Neuronal stem cell (in vitro differentiated cells): ENCODE measurements at regions not wholly inside any gene's neighbourhood (a gene's known extent, or its start where the extent isn't known, plus 50 kb on each side); places are given as distances from the start of the nearest gene placed in this dataset.
"Not testable (repeated sequence)": the region's sequence is repeated elsewhere in the genome, so short reads cannot be mapped to it uniquely, and the experiment has no call there.

ENCODE experiments used
- DNase-seq: peaks from one replicate; pipeline ENCODE4 v3.0.0-alpha.2; 2013; ENCODE audit warnings: low spot score
- H2AFZ ChIP-seq: one replicate; pipeline ENCODE4 v1.6.1; 2013; ENCODE audit warnings: mild to moderate bottlenecking, low read length, inconsistent platforms
- H2AK5ac ChIP-seq: 2 replicates; pipeline ENCODE4 v1.6.1; 2013; ENCODE audit warnings: low read depth, mild to moderate bottlenecking, inconsistent platforms, low read length, moderate library complexity, mixed read lengths
- H2BK120ac ChIP-seq: 2 replicates; pipeline ENCODE4 v1.6.1; 2013; ENCODE audit warnings: low read depth, mild to moderate bottlenecking, inconsistent platforms, low read length, moderate library complexity, mixed read lengths
- H2BK12ac ChIP-seq: one replicate; pipeline ENCODE4 v1.6.1; 2013; ENCODE audit warnings: low read length, inconsistent platforms
- H2BK15ac ChIP-seq: 2 replicates; pipeline ENCODE4 v1.6.1; 2013; ENCODE audit warnings: mild to moderate bottlenecking, low read length, inconsistent platforms, mixed read lengths
- H2BK5ac ChIP-seq: one replicate; pipeline ENCODE4 v1.6.1; 2013; ENCODE audit warnings: inconsistent platforms, mild to moderate bottlenecking, low read length, moderate library complexity
- H3K14ac ChIP-seq: one replicate; pipeline ENCODE4 v1.6.1; 2013; ENCODE audit warnings: low read length, inconsistent platforms
- H3K18ac ChIP-seq: 2 replicates; pipeline ENCODE4 v1.6.1; 2013; ENCODE audit warnings: low read length, inconsistent platforms
- H3K23ac ChIP-seq: 2 replicates; pipeline ENCODE4 v1.6.1; 2013; ENCODE audit warnings: low read depth, mild to moderate bottlenecking, mixed read lengths, low read length, inconsistent platforms; ENCODE audit not compliant: poor library complexity
- H3K27ac ChIP-seq: replicated peaks from 3 replicates; pipeline ENCODE4 v1.5.1; 2013; ENCODE audit warnings: low read length, inconsistent platforms
- H3K27me3 ChIP-seq, 3 experiments: 2 replicates each; pipeline ENCODE4 v1.6.1; 2013; ENCODE audit warnings: low read length in 3 of 3, mild to moderate bottlenecking in 2 of 3, inconsistent platforms in 1 of 3, low read depth in 1 of 3, mixed read lengths in 1 of 3, moderate library complexity in 1 of 3; ENCODE audit not compliant: control insufficient read depth in 3 of 3, insufficient read depth in 3 of 3
- H3K36me3 ChIP-seq, 2 donors: replicated peaks in 1 of 2; 2 replicates each; pipeline ENCODE4 v1.6.1; 2013; ENCODE audit warnings: low read length in 2 of 2; ENCODE audit not compliant: control insufficient read depth in 2 of 2, insufficient read depth in 2 of 2
- H3K4ac ChIP-seq: 2 replicates; pipeline ENCODE4 v1.6.1; 2013; ENCODE audit warnings: inconsistent platforms, mild to moderate bottlenecking, low read length, moderate library complexity
- H3K4me1 ChIP-seq, 2 donors: 1 replicate in 1 of 2; 2 replicates in 1 of 2; pipeline ENCODE4 v1.6.1; 2013; ENCODE audit warnings: low read length in 2 of 2, low read depth in 1 of 2; ENCODE audit not compliant: control insufficient read depth in 2 of 2, insufficient read depth in 1 of 2
- H3K4me2 ChIP-seq: one replicate; pipeline ENCODE4 v1.6.1; 2013; ENCODE audit warnings: mild to moderate bottlenecking, low read length, inconsistent platforms; ENCODE audit not compliant: insufficient read depth, poor library complexity, severe bottlenecking
- H3K4me3 ChIP-seq, 2 donors: 2 replicates each; pipeline ENCODE4 v1.5.1; 2013; ENCODE audit warnings: low read length in 2 of 2, mild to moderate bottlenecking in 2 of 2, inconsistent platforms in 1 of 2, moderate library complexity in 1 of 2
- H3K79me1 ChIP-seq: one replicate; pipeline ENCODE4 v1.6.1; 2013; ENCODE audit warnings: low read depth, mild to moderate bottlenecking, inconsistent platforms, low read length, moderate library complexity
- H3K9ac ChIP-seq: one replicate; pipeline ENCODE4 v1.6.1; 2013; ENCODE audit warnings: mild to moderate bottlenecking, low read depth, low read length, inconsistent platforms; ENCODE audit not compliant: poor library complexity
- H3K9me3 ChIP-seq, 2 donors: replicated peaks in 1 of 2; 2 replicates each; pipeline versions ENCODE3 to v1.6.1; 2013; ENCODE audit warnings: low read length in 2 of 2, mild to moderate bottlenecking in 2 of 2, inconsistent platforms in 1 of 2, low read depth in 1 of 2, mixed read lengths in 1 of 2, moderate library complexity in 1 of 2; ENCODE audit not compliant: control insufficient read depth in 2 of 2, insufficient read depth in 1 of 2
- H4K8ac ChIP-seq: one replicate; pipeline ENCODE4 v1.6.1; 2013; ENCODE audit warnings: low read depth, mild to moderate bottlenecking, inconsistent platforms, low read length, moderate library complexity
- H4K91ac ChIP-seq: one replicate; pipeline ENCODE4 v1.6.1; 2013; ENCODE audit warnings: low read length, low read depth, mild to moderate bottlenecking, inconsistent platforms; ENCODE audit not compliant: poor library complexity
- WGBS, 2 donors: extraction: QIAGEN DNeasy Blood & Tissue Kit; methylation state at CpG; one replicate each; pipeline ENCODE4 v1.1.7; 2013; ENCODE audit warnings: missing lambda C conversion rate in 2 of 2, mixed read lengths in 1 of 2; ENCODE audit not compliant: insufficient read length in 2 of 2, insufficient replicate concordance in 1 of 2; ENCODE audit errors: extremely low coverage in 2 of 2; 5-methylcytosine and 5-hydroxymethylcytosine counted together

- H3K9ac ChIP-seq, H3K18ac ChIP-seq, H2AFZ ChIP-seq, H3K14ac ChIP-seq, DNase-seq, H3K4me1 ChIP-seq, H3K23ac ChIP-seq, H3K4me2 ChIP-seq, H2BK120ac ChIP-seq, H2BK5ac ChIP-seq, H3K27me3 ChIP-seq, H4K8ac ChIP-seq, H2AK5ac ChIP-seq, H2BK12ac ChIP-seq, H3K36me3 ChIP-seq, H3K9me3 ChIP-seq, H2BK15ac ChIP-seq, H3K79me1 ChIP-seq, H3K4me3 ChIP-seq, H3K27ac ChIP-seq, H4K91ac ChIP-seq, H3K4ac ChIP-seq: not testable (repeated sequence)
- WGBS, 2 donors, result no CpG with 5 or more reads among the region's 30 CpGs
These were observed 669.7 kb upstream of the CTNND2 start for GRCh38 chr5:12573916-12574297.

- no peak overlapping the region for H2BK15ac ChIP-seq
- no peak overlapping the region for H3K14ac ChIP-seq
- no peak overlapping the region for H3K4me2 ChIP-seq
- H2BK12ac ChIP-seq, result no peak overlapping the region
- H4K8ac ChIP-seq, result no peak overlapping the region
- no peak overlapping the region for H2AK5ac ChIP-seq
- no peak overlapping the region for H3K23ac ChIP-seq
- no peak overlapping the region for H3K27ac ChIP-seq
- no peak overlapping the region for H2AFZ ChIP-seq
- H3K4me1 ChIP-seq, result no peaks in the 10 kb centered on the region
- no peaks in the 10 kb centered on the region for H3K36me3 ChIP-seq
- H3K4ac ChIP-seq, result no peak overlapping the region
- H3K79me1 ChIP-seq, result no peaks in the 10 kb centered on the region
- H3K9me3 ChIP-seq, result no peaks in the 10 kb centered on the region
- no CpG with 5 or more reads among the region's 1 CpG for WGBS, 2 donors
- H3K18ac ChIP-seq, result no peak overlapping the region
- H3K9ac ChIP-seq, result no peak overlapping the region
- H2BK5ac ChIP-seq, result no peak overlapping the region
- no peak overlapping the region for H2BK120ac ChIP-seq
- no peak overlapping the region for H4K91ac ChIP-seq
- H3K4me3 ChIP-seq, result no peak overlapping the region
- DNase-seq, result no peak
- no peaks in the 10 kb centered on the region for H3K27me3 ChIP-seq
These were observed 666.4 kb upstream of the CTNND2 start for GRCh38 chr5:12570688-12571087.

- no peak overlapping the region for H3K27ac ChIP-seq
- WGBS, 2 donors, result no CpG with 5 or more reads among the region's 1 CpG
These were observed 662.2 kb upstream of the CTNND2 start for GRCh38 chr5:12566441-12566840.

GRCh38 chr5:12557012-12557411 is 652.8 kb upstream of the CTNND2 start:
- no peak overlapping the region for H3K23ac ChIP-seq
- WGBS, 2 donors, result no CpG with 5 or more reads among the region's 2 CpGs

More at GRCh38 chr5:12566441-12566840, 662.2 kb upstream of the CTNND2 start:
- Histone ChIP-seq H4K8ac (no peak overlapping the region), H2BK12ac (no peak overlapping the region), H2BK15ac (no peak overlapping the region), H2AFZ (no peak overlapping the region), H3K14ac (no peak overlapping the region), H2AK5ac (no peak overlapping the region), H3K9me3 (no peaks in the 10 kb centered on the region), H3K9ac (no peak overlapping the region), H3K4me3 (no peak overlapping the region), H3K18ac (no peak overlapping the region), H4K91ac (no peak overlapping the region), H2BK120ac (no peak overlapping the region), H3K27me3 (no peaks in the 10 kb centered on the region), H2BK5ac (no peak overlapping the region), H3K36me3 (no peaks in the 10 kb centered on the region), H3K4me2 (no peak overlapping the region), H3K23ac (no peak overlapping the region), H3K4ac (no peak overlapping the region), H3K4me1 (no peaks in the 10 kb centered on the region), H3K79me1 (no peaks in the 10 kb centered on the region)
- no peak for DNase-seq

More at GRCh38 chr5:12557012-12557411, 652.8 kb upstream of the CTNND2 start:
- H2BK120ac ChIP-seq, result no peak overlapping the region
- no peak overlapping the region for H2BK12ac ChIP-seq
- H3K27ac ChIP-seq, result no peak overlapping the region
- no peak for DNase-seq
- no peak overlapping the region for H2AK5ac ChIP-seq
- no peak overlapping the region for H2BK15ac ChIP-seq
- H3K14ac ChIP-seq, result no peak overlapping the region
- no peak overlapping the region for H4K91ac ChIP-seq
- no peak overlapping the region for H4K8ac ChIP-seq
- H3K36me3 ChIP-seq, result no peaks in the 10 kb centered on the region
- no peak overlapping the region for H2AFZ ChIP-seq
- H3K79me1 ChIP-seq, result no peaks in the 10 kb centered on the region
- no peak overlapping the region for H3K9ac ChIP-seq
- no peak overlapping the region for H2BK5ac ChIP-seq
- H3K4me2 ChIP-seq, result no peak overlapping the region
- H3K27me3 ChIP-seq, result no peaks in the 10 kb centered on the region
- H3K4ac ChIP-seq, result no peak overlapping the region
- no peak overlapping the region for H3K4me3 ChIP-seq
- H3K9me3 ChIP-seq, result no peaks in the 10 kb centered on the region
- no peaks in the 10 kb centered on the region for H3K4me1 ChIP-seq
- H3K18ac ChIP-seq, result no peak overlapping the region
